Skeletal muscle tissue (tissue), 3 donors: ENCODE measurements at regions not wholly inside any gene's neighbourhood (a gene's known extent, or its start where the extent isn't known, plus 50 kb on each side); places are given as distances from the start of the nearest gene placed in this dataset.

Experiments used
- H3K27ac ChIP-seq: one replicate; pipeline ENCODE4 v1.7.0; 2013; ENCODE audit warnings: mild to moderate bottlenecking, low read depth, low read length, inconsistent platforms
- H3K27me3 ChIP-seq, 3 donors: one replicate each; pipeline ENCODE4 v1.7.0; 2013; ENCODE audit warnings: low read length in 3 of 3; ENCODE audit not compliant: control insufficient read depth in 3 of 3, insufficient read depth in 3 of 3
- H3K36me3 ChIP-seq, 3 donors: one replicate each; pipeline ENCODE4 v1.7.0; 2013; ENCODE audit warnings: low read length in 3 of 3; ENCODE audit not compliant: control insufficient read depth in 3 of 3, insufficient read depth in 3 of 3
- H3K4me1 ChIP-seq, 3 donors: one replicate each; pipeline ENCODE4 v1.7.0; 2013; ENCODE audit warnings: low read length in 3 of 3, mild to moderate bottlenecking in 3 of 3; ENCODE audit not compliant: control insufficient read depth in 3 of 3, insufficient read depth in 3 of 3
- H3K4me3 ChIP-seq, 3 donors: one replicate each; pipeline ENCODE4 v1.7.0; 2013; ENCODE audit warnings: low read length in 3 of 3
- H3K9ac ChIP-seq, 3 donors: one replicate each; pipeline ENCODE4 v1.7.0; 2013; ENCODE audit warnings: low read length in 3 of 3, mild to moderate bottlenecking in 3 of 3, moderate library complexity in 2 of 3, low read depth in 1 of 3
- H3K9me3 ChIP-seq, 3 donors: one replicate each; pipeline ENCODE4 v1.7.0; 2013; ENCODE audit warnings: low read length in 3 of 3; ENCODE audit not compliant: control insufficient read depth in 3 of 3
- donor health status: Osteomylitis.

DNA sequence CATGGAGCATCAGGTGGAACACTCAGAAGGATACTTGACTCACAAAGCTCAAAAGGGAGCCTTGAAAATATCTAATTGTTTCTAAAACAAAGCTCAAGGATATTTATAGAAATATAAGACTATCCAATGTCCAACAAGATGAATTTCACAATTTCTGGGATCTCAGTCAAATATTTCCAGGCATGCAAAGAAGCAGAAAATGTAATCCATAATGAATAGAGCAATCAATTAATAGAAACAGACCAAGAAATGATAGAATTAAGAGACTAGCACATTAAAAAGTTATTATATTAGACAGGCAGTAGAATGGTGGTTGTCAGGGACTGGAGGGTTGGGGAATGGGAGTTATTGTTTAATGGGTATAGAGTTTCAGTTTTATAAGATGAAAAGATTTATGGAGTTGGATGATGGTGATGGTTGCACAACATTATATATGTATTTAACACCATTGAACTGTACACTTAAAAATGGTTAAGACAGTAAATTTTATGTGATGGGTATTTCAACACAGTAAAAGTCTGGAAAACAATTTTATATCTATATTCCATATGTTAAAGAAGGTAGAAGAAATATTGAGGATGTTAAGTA lies 189.9 kb upstream of the PIEZO2 start:
- H3K9ac ChIP-seq, result peak overlapping the region in 1 of 3 donors; percentile 35
- H3K36me3 ChIP-seq, result no peaks in the 10 kb centered on the region
- H3K27me3 ChIP-seq, result no peaks in the 10 kb centered on the region
- peak overlapping the region in 1 of 3 donors; percentile 31 for H3K4me3 ChIP-seq
- H3K27ac ChIP-seq, result no peak overlapping the region
- peaks cover 4 to 19% (median 8%) of the 10 kb centered on the region in 3 donors for H3K4me1 ChIP-seq
- no peaks in the 10 kb centered on the region for H3K9me3 ChIP-seq

- peaks cover 4 to 19% (median 8%) of the 10 kb centered on the region in 3 donors for H3K4me1 ChIP-seq
- H3K36me3 ChIP-seq, result no peaks in the 10 kb centered on the region
- H3K27ac ChIP-seq, result peak overlapping the region; percentile 28
- no peak overlapping the region for H3K4me3 ChIP-seq
- no peaks in the 10 kb centered on the region for H3K27me3 ChIP-seq
- H3K9me3 ChIP-seq, result no peaks in the 10 kb centered on the region
- no peak overlapping the region for H3K9ac ChIP-seq
These were observed 186.9 kb upstream of the PIEZO2 start for GRCh38 chr18:11336241-11336640.

DNA sequence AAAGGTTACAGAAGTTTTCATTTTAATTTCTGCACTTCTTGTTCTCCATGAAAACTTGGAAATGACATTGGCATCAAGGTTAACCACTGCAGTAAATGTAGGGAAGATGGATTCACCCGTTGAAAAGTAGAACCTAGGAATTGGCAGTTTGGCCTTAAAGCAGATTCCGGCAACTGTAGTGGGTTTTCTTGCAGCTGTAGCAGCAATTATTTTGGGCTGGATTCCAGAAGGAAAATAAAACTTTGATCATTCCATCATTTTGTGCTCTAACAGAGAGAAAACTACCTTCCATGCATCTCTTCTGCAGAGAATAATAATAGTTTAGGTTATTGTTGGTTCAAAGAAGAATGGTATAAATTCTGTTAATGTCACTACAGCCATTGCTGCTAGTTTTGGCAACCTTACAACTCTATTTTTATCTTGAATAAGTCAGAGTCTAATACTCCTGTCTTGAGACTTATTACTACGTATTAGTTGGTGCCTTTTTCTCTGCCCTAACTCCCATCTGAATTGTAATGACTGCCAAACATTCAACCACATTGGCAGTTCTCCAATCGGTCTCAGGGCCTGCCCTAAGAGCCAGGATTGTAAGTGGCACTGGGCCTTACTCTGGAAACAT lies 178.1 kb upstream of the PIEZO2 start:
- H3K9ac ChIP-seq, result no peak overlapping the region
- no peak overlapping the region for H3K4me3 ChIP-seq
- H3K36me3 ChIP-seq, result no peaks in the 10 kb centered on the region
- no peaks in the 10 kb centered on the region for H3K27me3 ChIP-seq
- peaks cover 17 to 25% (median 20%) of the 10 kb centered on the region in 3 donors for H3K4me1 ChIP-seq
- peak overlapping the region; percentile 62 for H3K27ac ChIP-seq
- H3K9me3 ChIP-seq, result no peaks in the 10 kb centered on the region

GRCh38 chr18:11324956-11325882 lies 175.8 kb upstream of the PIEZO2 start:
- no peak overlapping the region for H3K9ac ChIP-seq
- H3K36me3 ChIP-seq, result no peaks in the 10 kb centered on the region
- no peaks in the 10 kb centered on the region for H3K9me3 ChIP-seq
- peaks cover 17 to 25% (median 20%) of the 10 kb centered on the region in 3 donors for H3K4me1 ChIP-seq
- H3K27ac ChIP-seq, result peak overlapping the region; percentile 37
- H3K4me3 ChIP-seq, result no peak overlapping the region
- no peaks in the 10 kb centered on the region for H3K27me3 ChIP-seq

- peak overlapping the region; percentile 37 for H3K27ac ChIP-seq
- H3K27me3 ChIP-seq, result no peaks in the 10 kb centered on the region
- H3K9me3 ChIP-seq, result no peaks in the 10 kb centered on the region
- H3K36me3 ChIP-seq, result no peaks in the 10 kb centered on the region
- peaks cover 17 to 25% (median 20%) of the 10 kb centered on the region in 3 donors for H3K4me1 ChIP-seq
- H3K9ac ChIP-seq, result no peak overlapping the region
- no peak overlapping the region for H3K4me3 ChIP-seq
These were observed 175.1 kb upstream of the PIEZO2 start for GRCh38 chr18:11324510-11324909.

- H3K27me3 ChIP-seq, result no peaks in the 10 kb centered on the region
- no peaks in the 10 kb centered on the region for H3K9me3 ChIP-seq
- H3K4me3 ChIP-seq, result no peak overlapping the region
- no peaks in the 10 kb centered on the region for H3K36me3 ChIP-seq
- peaks cover 17 to 25% (median 20%) of the 10 kb centered on the region in 3 donors for H3K4me1 ChIP-seq
- no peak overlapping the region for H3K9ac ChIP-seq
- H3K27ac ChIP-seq, result no peak overlapping the region
These were observed 174.0 kb upstream of the PIEZO2 start for GRCh38 chr18:11323359-11323819.

- peaks cover 14 to 22% (median 17%) of the 10 kb centered on the region in 3 donors for H3K4me1 ChIP-seq
- H3K9me3 ChIP-seq, result no peaks in the 10 kb centered on the region
- no peaks in the 10 kb centered on the region for H3K36me3 ChIP-seq
- H3K27me3 ChIP-seq, result no peaks in the 10 kb centered on the region
- no peak overlapping the region for H3K27ac ChIP-seq
- no peak overlapping the region for H3K4me3 ChIP-seq
- H3K9ac ChIP-seq, result no peak overlapping the region
These were observed 173.3 kb upstream of the PIEZO2 start for GRCh38 chr18:11322716-11323115.

- peaks cover 13 to 19% (median 14%) of the 10 kb centered on the region in 3 donors for H3K4me1 ChIP-seq
- no peaks in the 10 kb centered on the region for H3K9me3 ChIP-seq
- H3K9ac ChIP-seq, result no peak overlapping the region
- no peaks in the 10 kb centered on the region for H3K27me3 ChIP-seq
- H3K27ac ChIP-seq, result no peak overlapping the region
- no peak overlapping the region for H3K4me3 ChIP-seq
- no peaks in the 10 kb centered on the region for H3K36me3 ChIP-seq
These were observed 172.6 kb upstream of the PIEZO2 start for GRCh38 chr18:11322006-11322405.

DNA sequence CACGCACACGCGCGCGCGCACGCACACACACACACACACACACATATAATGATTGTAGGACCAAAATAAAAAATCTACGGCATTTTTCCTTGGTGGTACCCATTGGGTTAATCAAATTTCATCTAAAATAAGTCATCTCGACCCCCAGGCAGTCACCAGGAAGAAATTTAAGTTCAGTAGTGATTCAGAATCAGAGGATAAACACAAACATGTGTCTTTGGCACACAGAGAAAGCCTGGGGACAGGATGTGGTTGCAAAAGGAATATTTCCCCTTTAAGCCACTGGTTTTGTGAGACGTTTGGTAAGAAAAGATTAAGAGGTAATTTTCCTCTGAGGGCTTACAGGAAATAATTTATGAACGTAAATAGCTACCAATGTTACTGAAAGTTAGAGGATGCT lies 171.6 kb upstream of the PIEZO2 start:
- no peaks in the 10 kb centered on the region for H3K9me3 ChIP-seq
- no peak overlapping the region for H3K4me3 ChIP-seq
- H3K36me3 ChIP-seq, result no peaks in the 10 kb centered on the region
- H3K9ac ChIP-seq, result no peak overlapping the region
- H3K27me3 ChIP-seq, result no peaks in the 10 kb centered on the region
- no peak overlapping the region for H3K27ac ChIP-seq
- H3K4me1 ChIP-seq, result peaks cover 10 to 19% (median 14%) of the 10 kb centered on the region in 3 donors

GRCh38 chr18:11316546-11316945 lies 167.2 kb upstream of the PIEZO2 start:
- H3K36me3 ChIP-seq, result no peaks in the 10 kb centered on the region
- H3K27me3 ChIP-seq, result no peaks in the 10 kb centered on the region
- no peaks in the 10 kb centered on the region for H3K9me3 ChIP-seq

More at GRCh38 chr18:11316546-11316945, 167.2 kb upstream of the PIEZO2 start:
- Histone ChIP-seq H3K9ac (no peak overlapping the region), H3K27ac (no peak overlapping the region), H3K4me1 (no peaks in the 10 kb centered on the region), H3K4me3 (no peak overlapping the region)
